ENCODE measurements at regions not wholly inside any gene's neighbourhood (a gene's known extent, or its start where the extent isn't known, plus 50 kb on each side); places are given as distances from the start of the nearest gene placed in this dataset.

DNA sequence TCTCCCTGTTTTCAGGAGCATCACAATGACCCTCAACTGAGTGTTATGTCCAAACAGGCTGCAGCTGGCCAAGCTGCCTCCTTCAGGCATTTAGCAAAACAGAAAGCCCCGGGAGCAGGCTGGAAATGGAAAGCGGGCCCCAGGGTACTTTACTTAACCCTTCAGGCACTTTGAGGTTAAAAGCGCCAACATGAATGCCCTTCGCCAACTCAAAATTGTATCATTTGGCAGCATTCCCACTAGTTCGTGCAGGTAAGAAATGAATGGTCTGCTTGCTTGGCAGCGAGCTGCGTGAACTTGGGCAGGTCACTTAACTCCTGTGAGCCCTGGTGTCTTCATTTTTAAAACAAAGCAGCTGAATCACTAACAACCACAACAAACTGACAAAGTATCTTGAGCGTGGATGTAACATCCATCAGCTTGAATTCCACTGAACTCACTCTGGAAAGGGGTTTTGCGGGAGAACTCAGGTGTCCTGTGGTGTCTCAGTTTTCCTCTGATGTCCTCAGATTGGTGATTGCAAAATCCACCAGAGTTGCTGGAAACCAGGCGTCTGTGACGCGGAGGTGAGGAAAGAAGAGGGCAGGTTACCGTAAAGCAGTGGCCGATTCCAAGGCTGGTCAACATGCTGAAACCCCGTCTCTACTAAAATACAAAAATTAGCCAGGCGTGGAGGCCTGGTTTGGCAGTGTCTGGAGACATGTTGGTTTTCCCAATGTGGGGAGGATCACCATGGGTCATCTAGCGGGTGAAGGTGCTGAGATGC is 118.8 kb upstream of the ZNF217 start:
- no peak for DNase-seq

DNA sequence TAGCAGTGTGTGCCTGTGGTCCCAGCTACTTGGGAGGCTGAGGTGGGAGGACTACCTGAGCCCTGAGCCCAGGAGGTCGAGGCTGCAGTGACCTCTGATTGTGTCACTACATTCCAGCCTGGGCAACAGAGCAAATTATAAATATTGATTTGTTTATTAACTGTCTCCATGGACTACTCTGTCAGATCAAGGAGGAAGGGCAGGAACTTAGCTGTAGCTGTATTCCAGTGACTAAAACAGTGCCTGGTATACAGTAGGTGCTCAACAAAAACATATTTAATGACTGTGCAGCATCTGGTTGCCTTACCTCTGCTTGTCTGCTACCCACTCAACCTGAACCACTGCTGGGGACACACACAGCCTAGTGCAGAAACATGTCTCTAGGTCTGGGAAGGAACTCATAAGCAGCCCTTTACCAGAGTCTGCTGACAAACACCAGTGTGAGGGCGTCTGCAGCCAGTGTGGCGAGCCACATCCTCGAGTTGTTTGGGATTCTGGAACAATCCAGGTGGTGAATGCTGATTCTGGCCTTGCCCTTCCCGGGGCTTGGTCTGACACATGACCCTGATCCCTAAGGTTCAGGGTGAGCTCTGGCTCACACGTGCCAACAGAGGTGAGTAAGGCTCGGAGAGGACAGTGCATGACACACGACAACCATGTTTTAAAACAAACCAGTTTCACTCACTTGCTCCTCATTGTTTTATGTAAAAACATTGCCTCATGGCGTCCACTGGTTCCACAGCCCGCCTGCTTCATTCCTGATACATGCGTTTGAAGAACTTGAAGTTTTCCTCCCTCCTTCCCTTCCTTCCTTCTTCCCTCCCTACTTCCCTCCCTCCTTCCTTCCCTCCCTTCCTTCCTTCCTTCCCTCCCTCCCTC is 117.9 kb upstream of the ZNF217 start:
- no peak for DNase-seq

DNA sequence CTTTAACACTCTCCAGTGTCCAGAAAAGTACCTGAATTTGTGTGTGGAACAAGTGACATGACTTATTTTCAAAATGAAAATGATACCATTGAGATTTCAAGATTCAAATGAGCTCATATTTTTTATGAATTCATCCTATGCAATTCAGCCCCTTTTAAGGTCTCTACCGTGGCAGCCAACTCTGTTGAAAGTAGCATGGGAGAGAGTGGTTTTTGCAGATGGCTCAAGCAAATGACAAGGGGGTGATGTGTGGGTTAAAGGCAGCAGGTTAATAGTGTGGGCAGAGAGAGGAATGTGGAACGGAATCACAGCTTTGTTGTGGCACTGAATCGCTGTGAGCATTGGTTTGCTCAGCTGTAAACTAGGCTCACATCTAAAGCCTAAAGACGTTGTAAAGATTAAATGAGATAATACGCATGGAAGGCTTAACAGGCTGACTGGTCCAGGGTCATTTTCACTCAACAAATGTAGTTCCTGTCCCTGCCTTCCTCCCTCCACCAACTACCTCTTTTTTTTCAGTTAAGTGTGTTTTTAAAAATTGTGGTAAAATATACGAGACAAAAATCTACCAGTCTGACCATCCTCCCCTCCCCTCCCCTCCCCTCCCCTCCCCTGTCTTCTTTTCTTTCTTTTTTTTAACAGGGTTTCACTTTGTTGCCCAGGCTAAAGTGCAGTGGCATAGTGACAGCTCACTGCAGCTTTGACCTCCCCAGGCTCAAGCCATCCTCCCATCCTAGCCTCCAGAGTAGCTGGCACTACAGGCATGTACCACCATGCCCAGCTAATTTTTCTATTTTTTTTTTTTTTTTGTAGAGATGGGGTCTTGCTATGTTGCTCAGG is 114.7 kb upstream of the ZNF217 start:
- DNase-seq = no peak

DNA sequence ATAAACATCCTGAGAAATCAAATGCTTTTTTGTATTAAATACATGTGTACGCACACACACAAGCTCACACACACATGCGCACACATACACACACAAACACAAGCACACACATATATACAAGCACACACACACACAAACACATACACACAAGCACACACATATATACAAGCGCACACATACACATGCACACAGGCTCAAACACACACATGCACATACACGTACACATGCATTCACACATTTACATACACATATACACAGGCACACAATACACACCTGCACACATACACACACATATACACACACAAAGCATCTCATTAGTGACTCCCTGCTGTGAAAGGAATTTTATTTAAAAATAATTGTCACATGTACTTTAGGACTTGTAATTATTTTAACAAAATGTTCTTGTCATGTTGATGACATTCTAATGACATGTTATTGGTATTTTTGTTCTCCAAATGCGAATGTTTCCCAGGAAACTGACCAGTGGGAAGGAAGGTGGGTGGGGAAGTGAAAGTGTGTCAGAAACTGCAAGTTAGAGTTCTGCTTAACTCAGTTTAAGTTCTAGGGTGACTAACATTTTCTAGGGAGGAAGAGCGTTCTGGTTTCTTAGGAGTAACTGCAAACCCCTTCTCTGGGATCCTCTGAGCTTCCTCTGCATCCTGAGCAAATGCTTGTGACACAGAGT is 113.9 kb upstream of the ZNF217 start:
- no peak for DNase-seq

DNA sequence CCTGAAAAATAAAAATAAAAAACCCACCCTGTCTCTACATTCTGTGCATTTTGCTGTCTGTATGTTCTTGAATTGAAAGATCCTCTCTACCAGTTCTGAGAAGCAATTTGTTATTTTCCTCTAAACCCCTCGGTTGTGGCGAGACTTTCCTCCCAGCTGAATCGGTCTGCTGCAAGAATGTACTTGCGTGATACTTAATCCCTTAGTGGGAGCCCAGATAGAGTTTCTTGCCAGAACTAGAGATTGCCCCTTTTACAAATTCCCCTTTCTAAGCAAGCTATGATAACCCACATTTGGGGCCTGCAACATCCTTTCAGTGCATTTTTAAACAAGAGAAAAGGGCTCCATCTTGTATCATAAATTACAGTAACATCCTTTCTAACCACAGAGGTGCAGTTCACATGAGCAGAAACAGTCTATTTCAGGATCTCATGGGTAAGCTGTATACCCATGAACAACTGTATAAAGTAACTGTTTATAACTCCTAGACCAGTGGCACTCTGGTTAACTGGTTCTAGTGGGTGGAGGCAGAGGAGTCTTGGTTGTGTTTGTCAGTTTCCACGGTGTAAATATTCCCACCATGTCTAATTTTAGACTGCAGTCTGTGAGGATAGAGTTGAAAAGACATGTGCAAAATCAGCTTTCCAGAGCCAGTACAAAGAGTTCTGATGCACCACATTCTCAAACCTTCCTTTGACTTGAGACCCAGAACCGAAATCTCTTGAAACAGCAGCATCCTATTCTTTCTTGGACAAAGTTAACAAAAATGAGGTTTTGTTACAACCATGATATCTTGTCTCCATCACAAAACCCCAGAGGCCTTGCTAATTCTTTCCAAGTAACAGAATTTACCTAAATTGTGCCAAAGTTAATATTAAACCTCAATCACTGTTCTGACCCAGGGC is 113.1 kb upstream of the ZNF217 start:
- DNase-seq = no peak

DNA sequence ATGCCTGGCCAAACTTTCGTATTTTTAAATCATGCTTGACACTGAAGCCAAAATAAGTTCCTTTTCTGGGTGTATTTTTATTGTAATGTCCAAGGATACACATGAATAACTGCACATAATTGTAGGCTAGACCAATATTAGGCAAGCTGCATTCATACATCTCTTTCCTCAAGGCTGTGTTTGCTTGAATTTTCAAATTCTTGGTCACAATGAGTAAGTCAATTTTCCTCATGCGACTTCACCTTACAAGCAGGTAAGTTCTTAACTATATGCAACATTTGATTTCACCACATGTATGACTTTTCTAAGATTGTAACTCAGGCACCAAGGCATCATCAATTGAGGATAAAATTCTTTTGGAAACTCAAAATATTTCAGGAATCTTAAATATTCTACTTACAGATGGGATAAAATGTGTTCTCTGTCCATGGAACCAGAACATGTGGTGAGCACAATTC is 112.4 kb upstream of the ZNF217 start:
- DNase-seq = no peak

DNA sequence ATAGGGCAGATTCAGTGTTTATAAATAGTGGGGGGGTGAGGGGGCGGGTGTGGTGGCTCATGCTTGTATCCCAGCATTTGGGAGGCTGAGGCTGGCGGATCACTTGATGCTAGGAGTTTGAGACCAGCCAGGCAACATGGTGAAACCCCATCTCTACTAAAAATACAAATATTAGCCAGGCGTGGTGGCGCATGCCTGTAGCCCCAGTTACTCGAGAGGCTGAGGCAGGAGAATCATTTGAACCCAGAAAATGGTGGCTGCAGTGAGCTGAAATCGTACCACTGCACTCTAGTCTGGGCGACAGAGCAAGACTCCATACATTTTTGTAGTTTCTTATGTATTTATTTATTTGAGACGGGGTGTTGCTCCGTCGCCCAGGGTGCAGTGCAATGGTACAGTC is 109.0 kb upstream of the ZNF217 start:
- no peak for DNase-seq

DNA sequence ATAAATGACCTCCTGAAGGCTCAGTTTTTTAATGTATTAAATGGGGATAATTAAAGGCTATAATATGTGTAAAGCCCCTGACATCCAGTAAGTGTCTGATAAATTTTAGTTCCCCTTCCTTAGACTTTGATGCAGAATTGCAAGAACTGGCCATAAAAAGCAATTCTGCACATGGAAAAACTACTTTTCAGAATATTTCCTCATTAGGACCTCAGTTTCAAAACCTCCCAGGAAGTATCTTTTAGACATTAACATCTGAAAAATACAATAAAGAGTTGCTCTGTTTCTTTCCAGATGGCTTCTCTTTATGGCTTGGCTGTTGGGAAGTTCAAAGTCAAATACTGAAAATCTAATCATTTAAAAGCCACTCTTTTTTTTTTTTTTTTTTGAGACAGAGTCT is 106.3 kb upstream of the ZNF217 start:
- DNase-seq = no peak

DNA sequence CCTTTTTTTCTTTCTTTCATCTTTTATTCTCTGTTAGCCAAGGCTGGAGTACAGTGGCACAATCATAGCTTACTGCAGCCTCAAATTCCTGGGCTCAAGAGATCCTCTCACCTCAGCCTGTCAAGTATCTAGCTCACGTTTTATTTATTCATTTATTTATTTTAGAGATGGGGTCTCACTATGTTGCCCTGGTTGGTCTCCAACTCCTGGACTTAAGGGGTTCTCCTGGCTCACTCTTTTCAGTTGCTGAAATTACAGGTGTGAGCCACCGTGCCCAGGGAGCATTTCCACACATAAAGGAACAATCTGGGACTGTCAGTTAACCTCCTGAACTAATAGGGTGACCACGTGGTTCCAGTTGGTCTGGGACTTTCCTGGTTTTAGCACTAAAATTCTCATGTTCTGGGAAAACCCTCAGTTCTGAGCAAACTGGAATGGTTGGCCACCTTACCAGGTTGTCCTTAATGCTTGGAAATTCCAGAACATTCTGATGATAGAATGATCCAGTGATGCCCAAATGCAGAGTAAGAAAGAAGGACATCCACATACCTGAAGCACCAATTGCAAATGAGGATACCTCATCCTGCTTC is 105.5 kb upstream of the ZNF217 start:
- DNase-seq = no peak

DNA sequence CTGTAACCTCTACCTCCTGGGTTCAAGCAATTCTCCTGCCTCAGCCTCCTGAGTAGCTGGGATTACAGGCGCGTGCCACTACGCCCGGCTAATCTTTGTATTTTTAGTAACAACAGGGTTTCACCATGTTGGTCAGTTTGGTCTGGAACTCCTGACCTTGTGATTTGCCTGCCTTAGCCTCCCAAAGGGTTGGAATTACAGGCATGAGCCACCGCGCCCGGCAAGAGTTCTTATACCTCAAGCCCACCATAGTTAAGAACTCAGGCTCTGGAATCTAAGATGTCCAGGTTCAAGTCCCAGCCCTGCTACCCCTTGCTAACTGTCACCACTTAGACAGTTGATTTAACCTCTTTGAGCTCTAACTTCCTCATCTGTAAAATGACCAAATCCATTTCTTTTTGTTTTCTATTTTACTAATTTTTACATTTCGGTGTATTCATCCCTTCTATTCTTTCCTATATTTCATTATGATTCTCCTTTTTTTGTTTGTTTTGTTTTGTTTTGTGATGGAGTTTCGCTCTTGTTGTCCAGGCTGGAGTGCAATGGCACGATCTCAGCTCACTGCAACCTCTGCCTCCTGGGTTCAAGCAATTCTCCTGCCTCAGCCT is 104.8 kb upstream of the ZNF217 start:
- DNase-seq = no peak

DNA sequence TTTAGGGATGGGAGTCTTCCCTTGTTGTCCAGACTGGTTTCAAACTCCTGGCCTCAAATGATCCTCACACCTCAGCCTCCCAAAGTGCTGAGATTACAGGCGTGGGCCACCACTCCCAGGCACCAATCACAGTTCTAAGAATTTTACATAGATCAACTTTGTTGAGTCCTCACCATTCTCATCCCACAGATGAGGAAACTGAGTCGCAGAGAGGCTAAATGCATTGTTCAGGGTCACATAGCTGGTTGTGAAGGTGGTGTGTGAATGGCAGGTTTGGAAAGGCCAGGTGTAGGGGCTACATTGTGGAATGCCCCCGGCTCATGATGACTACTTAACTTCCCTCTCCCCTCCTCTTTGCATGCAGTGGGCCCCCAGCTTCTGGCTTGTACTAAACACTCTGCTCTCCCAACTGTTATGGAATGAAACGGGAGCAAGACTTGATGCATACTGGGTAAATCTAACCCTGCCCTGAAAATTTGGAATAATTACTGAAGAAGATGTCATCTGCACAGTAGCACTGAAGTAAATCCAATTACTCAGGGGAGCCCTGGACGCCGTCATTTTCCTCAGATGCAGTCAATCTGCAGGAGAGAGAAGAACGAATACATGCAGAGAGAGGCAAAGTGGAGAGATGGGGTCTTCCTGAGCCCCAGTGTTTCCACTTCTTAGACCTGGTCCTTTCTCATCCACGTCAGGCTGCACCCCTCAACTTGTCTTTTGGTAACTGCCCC is 102.3 kb upstream of the ZNF217 start:
- no peak for DNase-seq

DNA sequence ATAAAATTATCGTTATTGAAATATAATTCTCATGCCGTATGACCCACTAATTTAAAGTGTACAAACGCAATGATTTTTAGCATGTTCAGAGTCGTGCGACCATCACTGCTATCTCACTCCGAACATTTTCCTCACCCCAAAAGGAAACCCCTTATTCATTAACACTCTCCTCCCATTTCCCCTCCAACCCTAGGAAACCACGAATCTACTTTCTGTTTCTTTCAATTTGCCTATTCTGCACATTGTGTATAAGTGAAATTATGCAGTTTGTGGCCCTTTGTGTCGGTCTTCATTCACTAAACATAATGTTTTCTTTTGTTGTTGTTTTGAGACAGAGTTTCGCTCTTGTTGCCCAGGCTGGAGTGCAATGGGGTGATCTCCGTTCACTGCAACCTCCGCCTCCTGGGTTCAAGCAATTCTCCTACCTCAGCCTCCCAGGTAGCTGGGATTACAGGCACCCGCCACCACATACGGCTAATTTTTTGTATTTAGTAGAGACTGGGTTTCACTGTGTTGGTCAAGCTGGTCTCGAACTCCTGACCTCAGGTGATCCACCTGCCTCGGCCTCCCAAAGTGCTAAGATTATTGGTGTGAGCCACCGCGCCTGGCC is 99.7 kb upstream of the ZNF217 start:
- DNase-seq = no peak

DNA sequence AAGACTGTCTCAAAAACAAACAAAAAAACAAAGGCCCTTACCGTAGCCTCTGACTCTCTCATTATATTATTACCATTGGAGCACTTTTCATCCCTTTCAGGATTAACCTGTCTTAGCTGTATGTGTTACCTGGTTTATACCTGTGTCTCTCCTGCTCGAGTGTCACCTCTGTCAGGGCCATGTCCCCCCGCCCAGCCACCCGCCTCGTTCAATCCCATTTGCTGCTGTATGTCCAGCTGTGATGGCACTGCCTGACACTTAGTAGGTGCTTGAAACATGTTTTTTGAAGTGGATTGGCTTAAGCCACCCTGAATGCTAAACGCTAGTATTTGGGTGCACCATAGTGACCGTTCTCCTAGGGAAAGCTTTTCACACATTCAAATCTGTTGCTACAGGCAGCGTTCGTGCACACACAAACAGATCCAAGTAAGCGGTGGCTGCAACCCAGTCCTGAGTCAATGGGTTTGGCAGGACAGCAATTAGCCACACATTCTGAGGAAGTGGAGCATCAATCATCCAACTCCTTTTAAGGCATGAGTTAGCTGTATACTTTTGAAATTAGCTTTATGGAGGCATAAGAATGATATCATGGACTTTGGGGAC is 98.9 kb upstream of the ZNF217 start:
- DNase-seq = no peak

DNA sequence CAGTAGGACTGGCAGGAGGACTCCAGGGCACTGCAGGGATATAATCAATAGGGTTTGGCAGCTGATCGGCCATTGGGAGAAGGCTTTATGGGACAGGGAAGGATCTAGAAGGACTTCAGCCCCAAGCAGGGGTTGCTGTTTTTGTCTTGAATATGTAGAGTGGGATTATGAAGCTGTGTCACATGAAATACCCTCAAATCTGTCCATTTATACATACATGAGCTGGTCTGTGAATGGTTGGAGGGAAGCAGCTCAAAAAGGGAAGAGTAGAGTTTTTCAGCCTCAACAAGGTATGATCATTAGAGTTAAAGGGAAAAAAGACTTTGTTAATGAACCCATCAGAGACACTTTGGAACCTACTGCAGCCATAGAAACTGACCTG is 98.2 kb upstream of the ZNF217 start:
- no peak for DNase-seq

DNA sequence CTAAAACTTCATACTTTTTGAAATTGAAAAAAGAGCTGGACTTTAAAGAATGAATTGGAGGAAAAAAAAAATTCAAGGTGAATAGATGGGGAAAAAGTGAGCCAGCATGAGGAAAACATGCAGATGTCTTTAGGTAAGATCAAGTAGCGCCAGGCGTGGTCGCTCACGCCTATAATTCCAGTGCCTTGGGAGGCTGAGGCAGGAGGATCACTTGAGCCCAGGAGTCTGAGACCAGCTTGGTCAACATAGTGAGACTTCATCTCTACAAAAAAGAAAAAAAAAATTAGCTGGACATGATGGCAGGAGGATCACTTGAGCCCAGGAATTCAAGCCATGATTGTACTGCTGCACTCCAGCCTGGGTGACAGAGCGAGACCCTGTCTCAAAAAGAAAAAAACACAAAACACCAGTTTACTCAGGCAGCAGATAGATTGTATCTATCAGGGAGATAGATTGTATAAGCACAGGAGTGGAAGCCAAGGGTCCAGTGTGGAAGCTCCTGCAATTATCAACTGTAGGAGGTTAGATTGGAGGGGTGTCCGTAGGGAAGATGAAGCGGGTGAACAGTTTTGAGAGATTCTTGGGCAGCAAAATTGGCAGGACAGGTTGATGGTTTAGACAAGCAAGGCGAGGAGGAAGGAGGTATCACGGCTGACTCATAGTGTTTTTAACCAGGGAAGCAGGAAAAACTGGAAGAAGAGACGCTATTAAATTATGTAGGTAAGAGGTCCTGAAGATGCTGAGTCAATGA is 97.6 kb upstream of the ZNF217 start:
- DNase-seq = no peak

DNA sequence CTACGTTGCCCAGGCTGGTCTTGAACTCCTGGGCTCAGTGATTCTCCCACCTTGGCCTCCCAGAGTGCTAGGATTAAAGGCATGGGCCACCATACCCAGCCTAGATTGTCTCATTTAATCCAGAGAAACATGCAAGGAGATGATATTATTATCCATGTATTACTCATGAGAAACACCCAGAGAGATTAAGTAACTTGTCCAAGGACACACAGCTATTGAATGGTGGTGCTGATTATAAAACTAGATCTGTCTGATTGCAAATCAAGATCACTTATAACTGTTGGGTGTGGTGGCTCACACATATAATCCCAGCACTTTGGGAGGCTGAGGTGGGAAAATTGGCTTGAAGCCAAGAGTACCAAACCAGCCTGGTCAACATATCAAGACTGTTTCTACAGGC is 94.4 kb upstream of the ZNF217 start:
- DNase-seq = no peak

DNA sequence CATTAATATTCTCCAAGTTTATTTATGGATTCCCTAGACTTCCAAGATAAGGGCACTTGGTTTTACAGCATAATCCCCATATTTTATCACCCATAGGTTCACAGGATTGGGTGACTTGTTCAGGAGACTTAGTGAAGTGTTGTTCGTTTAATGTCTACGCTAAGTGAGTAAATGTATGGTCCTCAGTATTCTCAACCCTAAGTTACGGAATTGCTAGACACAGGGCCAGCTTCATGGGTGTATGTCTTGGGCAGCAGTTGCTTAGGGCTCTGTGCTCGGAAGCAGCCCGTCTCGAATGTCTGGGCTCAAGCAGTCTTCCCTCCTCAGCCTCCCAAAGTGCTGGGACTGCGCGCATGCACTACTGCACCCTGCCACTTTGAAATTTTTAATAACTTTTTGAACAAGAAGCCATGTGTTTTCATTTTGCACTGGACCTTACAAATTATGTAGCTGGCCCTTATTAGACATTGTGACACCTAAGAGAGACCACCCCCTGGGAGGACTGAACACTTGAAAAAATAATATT is 91.5 kb upstream of the ZNF217 start:
- DNase-seq = no peak

DNA sequence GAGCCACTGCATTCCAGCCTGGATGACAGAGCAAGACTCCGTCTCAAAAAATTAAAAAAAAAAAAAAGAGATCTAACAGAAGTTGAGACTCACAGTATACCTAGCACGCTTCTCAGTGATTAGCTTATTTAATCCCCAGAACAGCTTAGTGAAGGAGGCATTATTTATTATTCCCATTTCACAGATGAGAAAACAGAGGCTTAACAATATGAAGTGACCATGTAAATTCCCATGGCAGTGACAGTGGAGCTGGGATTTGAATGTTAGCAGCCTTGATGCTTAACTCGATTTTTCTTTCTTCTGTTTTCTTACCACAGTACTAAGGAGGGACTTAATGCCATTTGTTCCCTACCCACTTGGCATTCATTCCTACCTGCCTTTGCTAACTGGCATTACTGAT is 89.9 kb upstream of the ZNF217 start:
- no peak for DNase-seq

All from SIG-M5 (cell line).